VCaP (cell line): ENCODE measurements at regions not wholly inside any gene's neighbourhood (a gene's known extent, or its start where the extent isn't known, plus 50 kb on each side); places are given as distances from the start of the nearest gene placed in this dataset.

Experiments used
- H3K27ac ChIP-seq: fragments of 450-650 bp; 2 replicates; pipeline ENCODE4 v1.5.1; 2017
- TF ChIP-seq, protein P1 (sequence below): fragments of 450-650 bp; conservative IDR thresholded peaks from 2 replicates; pipeline ENCODE4 v1.5.1; 2017; ENCODE audit warnings: mild to moderate bottlenecking, moderate library complexity

GRCh38 chrX:4706961-4707360 lies 993.5 kb upstream of the PRKX start:
- TF ChIP-seq, protein P1, sequence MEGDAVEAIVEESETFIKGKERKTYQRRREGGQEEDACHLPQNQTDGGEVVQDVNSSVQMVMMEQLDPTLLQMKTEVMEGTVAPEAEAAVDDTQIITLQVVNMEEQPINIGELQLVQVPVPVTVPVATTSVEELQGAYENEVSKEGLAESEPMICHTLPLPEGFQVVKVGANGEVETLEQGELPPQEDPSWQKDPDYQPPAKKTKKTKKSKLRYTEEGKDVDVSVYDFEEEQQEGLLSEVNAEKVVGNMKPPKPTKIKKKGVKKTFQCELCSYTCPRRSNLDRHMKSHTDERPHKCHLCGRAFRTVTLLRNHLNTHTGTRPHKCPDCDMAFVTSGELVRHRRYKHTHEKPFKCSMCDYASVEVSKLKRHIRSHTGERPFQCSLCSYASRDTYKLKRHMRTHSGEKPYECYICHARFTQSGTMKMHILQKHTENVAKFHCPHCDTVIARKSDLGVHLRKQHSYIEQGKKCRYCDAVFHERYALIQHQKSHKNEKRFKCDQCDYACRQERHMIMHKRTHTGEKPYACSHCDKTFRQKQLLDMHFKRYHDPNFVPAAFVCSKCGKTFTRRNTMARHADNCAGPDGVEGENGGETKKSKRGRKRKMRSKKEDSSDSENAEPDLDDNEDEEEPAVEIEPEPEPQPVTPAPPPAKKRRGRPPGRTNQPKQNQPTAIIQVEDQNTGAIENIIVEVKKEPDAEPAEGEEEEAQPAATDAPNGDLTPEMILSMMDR, result no peak
- no peak overlapping the region for H3K27ac ChIP-seq

DNA sequence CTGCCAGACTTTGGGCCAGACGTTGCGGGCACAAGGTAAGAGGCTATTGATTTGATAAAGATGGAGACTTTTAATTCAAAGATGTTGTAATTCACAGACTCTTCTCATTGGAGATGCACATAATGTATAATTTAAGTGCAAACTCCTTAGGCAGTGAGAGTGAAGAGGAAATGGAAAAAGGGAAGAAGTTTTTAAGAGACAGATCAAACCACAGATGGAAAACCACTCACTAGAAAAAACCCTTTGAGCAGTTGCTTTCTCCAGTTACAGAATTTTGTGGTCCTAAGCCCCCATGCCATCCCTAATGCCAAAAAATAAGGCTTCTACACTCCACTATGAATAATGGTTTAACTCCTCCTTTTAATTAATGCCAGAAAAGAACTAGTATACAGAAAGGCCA lies 977.1 kb upstream of the PRKX start:
- H3K27ac ChIP-seq, result no peak overlapping the region
- TF ChIP-seq, protein P1, result no peak

DNA sequence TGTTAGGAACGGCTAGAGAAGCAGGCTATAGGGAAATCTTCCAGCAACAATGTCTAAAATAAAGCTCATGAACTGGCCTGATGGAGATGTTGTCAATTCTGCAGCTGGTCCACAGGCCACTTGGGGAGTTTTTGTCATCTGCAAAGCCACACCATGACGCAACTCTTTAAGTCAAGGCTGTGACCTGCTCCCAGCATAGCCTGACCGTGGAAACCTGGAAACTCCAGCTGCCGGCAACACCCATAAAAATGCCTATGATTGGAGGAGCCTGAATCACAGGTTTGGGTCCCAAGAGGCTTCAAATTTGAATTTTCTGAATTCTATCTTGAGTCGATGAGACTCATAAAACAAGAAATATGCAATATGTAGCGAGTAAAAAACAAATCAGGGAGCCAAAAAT lies 969.2 kb upstream of the PRKX start:
- no peak overlapping the region for H3K27ac ChIP-seq

DNA sequence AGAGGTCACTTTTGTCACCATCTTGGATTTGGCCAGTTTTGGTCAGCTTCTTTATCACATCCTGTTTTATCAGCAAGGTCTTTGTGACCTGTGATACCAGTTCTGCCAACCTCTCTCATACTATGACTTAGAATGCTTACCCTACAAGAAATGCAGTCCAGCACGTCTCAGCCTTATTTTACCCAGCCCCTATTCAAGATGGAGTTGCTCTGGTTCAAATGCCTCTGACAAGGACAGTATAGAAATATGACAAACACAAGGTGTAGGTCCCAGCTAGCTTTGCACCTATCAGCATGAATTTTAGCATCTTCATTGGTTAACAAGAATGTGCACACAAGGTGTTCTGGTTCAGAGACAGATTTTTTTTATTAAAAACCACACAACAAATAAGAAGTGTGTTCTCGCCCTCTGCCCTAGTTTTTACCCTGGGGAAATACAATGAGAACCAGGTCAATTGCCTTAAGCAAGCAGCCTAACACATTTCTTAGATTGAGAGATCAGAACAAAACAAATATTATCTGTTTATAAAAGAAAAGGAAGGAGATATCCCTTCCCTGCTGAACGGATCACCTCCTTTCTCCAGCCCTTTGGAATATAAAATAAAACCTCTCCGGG lies 962.3 kb upstream of the PRKX start:
- TF ChIP-seq, protein P1, result no peak
- H3K27ac ChIP-seq, result no peak overlapping the region

More for the DNA sequence above, 969.2 kb upstream of the PRKX start:
- TF ChIP-seq, protein P1, result no peak

DNA sequence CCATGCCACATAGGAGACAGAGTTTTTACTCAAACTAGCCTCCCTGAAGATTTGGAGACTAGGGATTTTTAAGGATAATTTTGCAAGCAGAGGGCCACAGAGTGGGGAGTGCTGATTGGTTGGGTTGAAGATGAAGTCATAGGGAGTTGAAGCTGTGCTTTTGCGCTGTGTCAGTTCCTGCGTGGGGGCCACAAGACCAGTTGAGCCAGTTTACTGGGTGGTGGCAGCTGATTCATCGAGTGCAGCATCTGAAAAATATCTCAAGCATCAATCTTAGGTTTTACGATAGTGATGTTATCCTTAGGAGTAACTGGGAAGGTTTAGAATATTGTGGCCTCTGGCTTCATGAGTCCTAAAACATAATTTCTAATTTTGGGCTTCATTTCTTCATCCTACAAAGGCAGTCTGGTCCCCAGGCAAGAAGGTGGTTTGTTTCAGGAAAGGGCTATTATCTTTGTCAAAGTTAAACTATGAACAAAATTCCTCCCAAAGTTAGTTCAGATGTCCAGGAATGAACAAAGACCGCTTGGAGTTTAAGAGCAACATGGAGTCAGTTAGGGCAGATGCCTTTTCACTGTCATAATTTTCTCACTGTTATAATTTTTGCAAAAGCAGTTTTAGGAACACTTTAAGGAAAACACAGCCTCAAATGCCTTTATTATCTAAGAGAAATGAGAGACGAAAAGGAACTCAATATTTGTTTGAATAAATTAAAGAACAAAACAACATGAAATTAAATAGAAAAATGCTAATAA lies 960.8 kb upstream of the PRKX start:
- TF ChIP-seq, protein P1, result no peak
- H3K27ac ChIP-seq, result no peak overlapping the region

GRCh38 chrX:4671344-4671743 lies 957.9 kb upstream of the PRKX start:
- H3K27ac ChIP-seq, result no peak overlapping the region
- TF ChIP-seq, protein P1, result no peak

DNA sequence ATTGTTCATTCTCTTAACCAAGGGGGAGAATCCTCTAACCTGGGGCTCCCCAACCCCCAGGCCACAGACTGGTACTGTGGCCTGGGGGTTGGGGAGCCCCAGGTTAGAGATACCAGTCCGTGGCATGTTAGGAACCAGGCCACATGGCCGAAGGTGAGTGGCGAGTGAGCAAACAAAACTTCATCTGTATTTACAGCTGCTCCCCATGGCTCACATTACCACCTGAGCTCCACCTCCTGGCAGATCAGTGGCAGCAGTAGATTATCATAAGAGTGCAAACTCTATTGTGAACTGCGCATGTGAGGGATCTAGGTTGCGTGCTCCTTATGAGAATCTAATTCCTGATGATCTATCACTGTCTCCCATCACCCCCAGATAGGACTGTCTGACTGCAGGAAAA lies 957.2 kb upstream of the PRKX start:
- H3K27ac ChIP-seq, result no peak overlapping the region
- TF ChIP-seq, protein P1, result no peak
